ENCODE measurements at regions not wholly inside any gene's neighbourhood (a gene's known extent, or its start where the extent isn't known, plus 50 kb on each side); places are given as distances from the start of the nearest gene placed in this dataset.
A peak's percentile ranks its signal among the peaks of the same experiment; 100 is the strongest.

DNA sequence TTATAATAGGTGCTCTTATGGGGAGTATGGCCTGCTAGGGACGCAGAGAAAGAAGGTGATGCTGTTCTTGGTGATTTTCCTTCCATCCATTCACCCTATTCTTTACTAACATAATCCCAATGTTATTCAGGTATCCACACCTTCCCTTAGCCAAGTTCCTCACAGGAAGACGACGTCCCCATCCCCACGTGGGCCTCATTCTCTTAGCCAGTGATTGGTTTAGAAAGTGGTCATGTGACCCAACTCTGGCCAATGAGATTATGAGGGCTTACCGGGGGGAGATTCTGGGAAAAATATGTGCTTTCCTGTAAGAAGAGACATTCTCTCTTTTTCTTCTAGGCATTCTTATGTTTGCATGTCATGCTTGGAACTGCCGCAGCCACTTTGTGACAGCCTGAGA is 474.7 kb downstream of the HAPSTR1 start:
- DNase-seq (ENCODE audit: low spot score) = no peak
- in situ Hi-C loops (cut with HindIII; ENCODE audit: low sequenced_read_pairs) = no loop called here

DNA sequence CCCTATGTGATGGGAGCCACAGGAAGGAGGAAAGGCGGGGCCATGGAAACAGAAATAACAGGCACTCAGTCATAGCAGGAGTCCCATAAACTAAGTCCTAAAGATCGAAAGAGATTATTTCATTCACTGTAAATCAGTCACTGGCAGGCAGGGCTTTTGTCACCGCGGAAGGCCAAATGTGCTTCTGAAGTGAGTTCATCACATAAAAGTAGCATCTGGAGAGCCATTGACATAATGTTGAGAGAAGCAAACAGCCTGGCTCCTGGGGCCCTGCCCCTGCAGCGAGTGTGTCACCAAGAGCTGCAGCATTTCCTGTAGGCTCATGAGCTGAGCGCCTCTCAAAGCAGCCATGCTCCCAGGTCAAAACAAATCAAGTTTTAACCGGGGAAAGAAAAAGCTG is 476.2 kb downstream of the HAPSTR1 start:
- in situ Hi-C loops (cut with HindIII; ENCODE audit: low sequenced_read_pairs) = no loop called here
- no peak for DNase-seq (ENCODE audit: low spot score)

DNA sequence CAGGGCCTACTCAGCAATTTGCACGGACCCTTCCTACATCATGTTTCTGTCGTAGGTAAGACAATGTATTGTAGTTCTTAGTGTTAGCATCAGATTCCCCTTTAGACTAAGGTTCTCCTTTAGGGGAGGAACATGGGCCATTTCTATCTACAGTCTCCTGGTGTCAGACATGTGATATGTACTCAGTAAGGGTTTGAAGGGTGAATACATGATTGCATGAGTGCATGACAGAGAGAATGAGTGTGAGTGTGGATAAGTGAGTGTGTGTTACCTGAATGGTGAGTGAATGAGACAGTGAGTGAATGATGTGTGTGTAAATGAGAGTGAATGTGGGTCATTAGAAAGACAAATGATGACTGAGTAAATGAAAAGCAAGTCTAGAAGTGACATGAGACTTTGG is 476.8 kb downstream of the HAPSTR1 start:
- no peak for DNase-seq (ENCODE audit: low spot score)
- in situ Hi-C loops (cut with HindIII; ENCODE audit: low sequenced_read_pairs) = no loop called here

DNA sequence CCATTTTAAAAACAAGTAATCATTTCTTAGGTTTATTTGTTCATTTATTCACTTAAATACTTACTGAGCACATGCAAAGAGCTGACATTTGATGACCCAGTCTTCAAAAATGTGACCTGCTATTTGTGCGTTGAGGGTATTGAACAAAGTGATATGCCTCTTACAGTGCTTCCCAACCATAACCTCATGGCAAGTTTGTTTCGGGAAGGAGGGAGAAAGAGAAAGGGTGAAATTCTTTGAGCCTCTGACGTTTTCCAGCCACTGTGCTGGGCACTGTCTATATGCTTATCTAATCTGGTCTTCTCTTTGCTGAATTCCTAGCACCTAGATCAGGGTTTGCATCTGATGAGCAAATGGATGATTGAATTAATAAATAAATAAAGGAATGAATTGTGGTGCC is 479.1 kb downstream of the HAPSTR1 start:
- no peak for DNase-seq (ENCODE audit: low spot score)
- in situ Hi-C loops (cut with HindIII; ENCODE audit: low sequenced_read_pairs) = no loop called here

DNA sequence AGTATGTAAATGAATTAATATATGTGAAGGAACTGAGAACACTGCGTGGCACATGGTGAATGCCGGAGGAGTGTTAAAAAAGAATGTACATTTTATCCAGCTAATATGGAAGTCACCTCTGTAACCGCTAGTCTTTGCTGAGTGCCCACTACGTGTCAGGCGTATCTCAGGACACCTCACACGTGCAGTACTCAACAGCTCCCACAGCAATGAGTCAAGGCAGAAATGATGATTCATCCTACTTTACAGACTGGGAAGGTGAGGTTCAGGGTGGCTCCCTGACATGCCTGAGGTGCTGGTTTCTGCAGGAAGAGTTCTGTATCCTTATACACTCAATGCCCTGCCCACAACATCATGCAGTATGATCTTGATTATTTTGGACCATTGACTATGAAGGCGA is 487.0 kb downstream of the HAPSTR1 start:
- DNase-seq (ENCODE audit: low spot score) = no peak
- in situ Hi-C loops (cut with HindIII; ENCODE audit: low sequenced_read_pairs) = no loop called here

DNA sequence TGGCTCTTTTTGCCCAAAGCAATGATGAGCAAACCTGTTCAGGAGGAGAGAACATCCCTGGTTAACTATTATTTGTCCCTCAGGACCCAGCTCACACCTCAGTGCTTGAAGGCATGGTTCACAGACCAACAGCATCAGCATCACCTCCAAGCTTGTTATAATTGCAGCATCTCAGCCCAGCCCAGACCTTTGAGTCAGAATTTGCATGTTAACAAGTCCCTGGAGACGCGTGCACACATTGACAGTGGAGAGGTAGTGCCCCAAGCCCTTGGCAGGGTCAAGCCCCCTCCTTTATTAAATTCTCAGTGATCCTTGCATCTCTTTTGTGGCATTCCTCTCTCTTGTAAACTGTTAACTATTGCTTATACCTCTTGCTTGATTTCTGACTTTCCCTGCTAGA is 488.6 kb downstream of the HAPSTR1 start:
- DNase-seq (ENCODE audit: low spot score) = no peak
- in situ Hi-C loops (cut with HindIII; ENCODE audit: low sequenced_read_pairs) = no loop called here

DNA sequence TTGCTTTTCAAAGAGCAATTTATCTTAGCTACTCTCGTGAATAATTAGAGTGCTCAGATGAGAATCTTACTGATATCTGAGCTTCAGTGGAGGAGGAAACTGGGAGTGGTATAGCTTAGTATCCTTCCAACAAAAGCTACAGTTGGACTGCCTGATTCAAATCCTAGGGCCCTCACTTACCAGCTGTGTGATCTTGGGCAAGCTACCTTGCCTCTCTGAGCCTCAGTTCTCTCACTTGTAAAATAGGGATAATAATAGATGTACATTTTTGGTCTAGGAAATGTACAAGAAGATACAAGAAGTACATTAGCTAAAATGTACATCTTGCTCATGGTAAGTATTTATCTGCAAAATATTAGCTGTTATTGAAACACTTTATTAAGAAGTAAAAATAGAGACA is 502.0 kb downstream of the HAPSTR1 start:
- in situ Hi-C loops (cut with HindIII; ENCODE audit: low sequenced_read_pairs) = no loop called here
- no peak for DNase-seq (ENCODE audit: low spot score)

DNA sequence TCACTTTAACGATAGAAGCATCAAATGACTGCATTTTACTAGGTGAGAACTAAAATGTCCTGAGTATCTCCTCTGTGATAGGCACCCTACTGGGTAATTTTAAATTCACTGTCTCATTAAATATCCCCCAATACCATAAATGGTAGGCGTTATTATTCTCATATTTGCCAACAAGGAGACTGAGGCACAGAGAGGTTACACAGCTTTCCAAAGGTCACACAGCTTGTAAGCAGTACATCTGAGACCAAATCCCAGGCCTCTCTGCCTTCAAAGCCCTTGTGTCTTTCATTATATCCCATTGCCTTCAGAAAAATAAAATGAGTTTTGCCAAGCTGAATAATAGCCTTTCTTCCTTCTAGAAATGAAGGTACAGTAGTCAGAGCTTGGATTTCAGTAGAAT is 502.6 kb downstream of the HAPSTR1 start:
- in situ Hi-C loops (cut with HindIII; ENCODE audit: low sequenced_read_pairs) = no loop called here
- DNase-seq (ENCODE audit: low spot score) = no peak

DNA sequence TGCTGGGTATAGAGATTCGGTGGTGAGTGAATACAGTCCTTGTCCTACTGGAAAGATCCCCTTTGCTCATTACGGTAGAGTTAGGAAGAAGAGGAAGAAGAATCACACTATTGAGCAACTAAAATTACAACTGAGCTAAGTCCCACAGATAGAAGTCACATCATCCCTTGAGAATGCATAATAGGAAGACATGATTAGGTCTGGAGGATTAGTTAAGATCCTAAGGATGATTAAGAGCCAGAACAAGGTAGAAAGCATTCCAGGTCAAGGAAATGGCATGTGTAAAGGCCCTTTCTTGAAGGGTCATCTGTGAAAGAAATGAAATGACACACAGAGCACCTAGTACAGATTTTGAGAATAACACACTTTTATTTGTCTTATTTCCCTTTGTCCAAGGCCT is 503.5 kb downstream of the HAPSTR1 start:
- DNase-seq (ENCODE audit: low spot score) = no peak
- in situ Hi-C loops (cut with HindIII; ENCODE audit: low sequenced_read_pairs) = no loop called here

DNA sequence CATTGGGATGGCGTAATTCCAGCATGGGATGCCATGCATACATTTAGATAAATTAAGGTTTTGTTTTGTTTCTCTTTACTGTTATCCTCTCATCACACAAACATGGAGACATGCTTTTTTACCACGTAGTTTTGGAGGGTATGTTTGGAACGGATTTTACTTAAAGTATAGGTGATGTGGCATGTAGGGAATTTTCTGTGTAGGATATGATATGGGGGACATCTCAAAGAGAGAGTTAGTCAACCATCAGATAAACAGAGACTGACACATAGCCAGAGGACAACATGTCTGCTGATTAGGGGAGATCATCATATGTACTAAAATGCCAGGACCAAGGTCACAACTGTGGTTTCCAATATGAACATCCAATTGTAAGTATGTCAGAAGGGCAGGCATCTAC is 503.9 kb downstream of the HAPSTR1 start:
- in situ Hi-C loops (cut with HindIII; ENCODE audit: low sequenced_read_pairs) = no loop called here
- no peak for DNase-seq (ENCODE audit: low spot score)

DNA sequence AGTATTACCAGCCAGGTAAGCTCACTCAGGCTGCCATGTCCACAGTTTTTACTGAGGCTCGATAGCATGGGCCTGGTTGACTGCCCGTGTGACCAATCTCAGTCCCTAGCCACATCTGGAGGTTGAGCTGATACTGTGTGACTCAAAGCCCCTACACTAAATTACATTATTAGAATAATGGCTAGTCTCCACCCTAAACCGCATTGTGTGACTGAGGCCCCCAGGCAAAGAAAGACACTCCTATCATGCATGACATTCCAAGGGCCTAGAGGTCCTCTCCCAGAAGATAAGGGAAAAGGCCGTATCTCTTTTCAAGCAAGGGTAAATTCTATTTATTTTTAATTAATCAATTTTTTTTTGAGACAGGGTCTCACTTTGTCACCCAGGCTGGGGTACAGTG is 505.3 kb downstream of the HAPSTR1 start:
- DNase-seq (ENCODE audit: low spot score) = no peak
- in situ Hi-C loops (cut with HindIII; ENCODE audit: low sequenced_read_pairs) = no loop called here

DNA sequence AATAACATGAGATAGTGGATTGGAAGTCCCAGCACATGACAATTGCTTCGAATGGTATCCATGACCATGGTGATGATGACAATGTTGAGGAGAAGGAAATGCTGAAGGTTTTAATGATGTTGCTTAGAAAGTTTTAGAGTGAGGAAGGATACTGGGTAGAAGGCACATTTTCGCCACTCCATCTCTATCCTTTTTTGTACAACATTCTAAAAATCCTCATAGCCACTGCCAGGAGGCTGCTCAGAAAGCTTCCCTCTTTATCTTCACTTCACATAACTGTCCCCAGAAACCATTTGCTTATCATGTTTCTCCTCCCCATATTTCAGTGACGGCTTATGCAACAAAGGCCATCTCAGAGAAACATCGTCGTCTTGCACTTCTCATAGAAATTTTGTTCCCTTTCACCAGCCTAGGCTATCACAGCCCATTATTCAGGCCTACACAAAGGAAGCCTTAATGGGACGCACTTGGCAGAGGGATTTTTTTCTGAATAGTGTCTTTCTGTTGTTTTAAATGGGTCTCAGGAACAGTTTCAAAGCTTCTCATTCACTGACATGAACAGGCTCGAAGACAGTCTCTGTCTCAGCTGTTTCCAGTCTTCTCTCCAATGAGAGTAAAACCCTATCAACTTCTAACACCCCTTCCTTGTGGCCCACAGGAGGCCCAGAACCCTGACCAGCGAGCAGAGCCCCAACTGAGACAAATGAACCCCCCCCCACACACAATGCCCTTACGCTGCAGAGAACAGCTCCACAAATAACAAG is 506.7 kb downstream of the HAPSTR1 start:
- no peak for DNase-seq (ENCODE audit: low spot score)
- in situ Hi-C loops (cut with HindIII; ENCODE audit: low sequenced_read_pairs) = no loop called here

DNA sequence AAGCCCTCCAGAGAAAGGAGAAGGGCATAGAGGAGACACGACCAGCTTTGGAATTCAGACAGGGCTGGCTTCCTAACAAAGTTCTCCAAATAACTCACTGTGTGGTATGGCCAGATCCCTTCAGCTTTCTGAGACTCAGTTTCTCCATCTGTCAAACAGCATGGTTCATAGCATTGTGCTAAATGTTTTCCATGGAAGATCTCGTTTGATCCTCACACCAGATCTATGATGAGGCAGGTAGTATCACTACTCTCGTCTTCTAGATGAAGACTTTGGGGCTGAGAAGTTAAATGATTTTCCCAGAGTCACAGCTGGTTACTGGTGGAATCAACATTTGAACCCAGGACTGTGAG is 507.3 kb downstream of the HAPSTR1 start:
- no peak for DNase-seq (ENCODE audit: low spot score)
- in situ Hi-C loops (cut with HindIII; ENCODE audit: low sequenced_read_pairs) = no loop called here

DNA sequence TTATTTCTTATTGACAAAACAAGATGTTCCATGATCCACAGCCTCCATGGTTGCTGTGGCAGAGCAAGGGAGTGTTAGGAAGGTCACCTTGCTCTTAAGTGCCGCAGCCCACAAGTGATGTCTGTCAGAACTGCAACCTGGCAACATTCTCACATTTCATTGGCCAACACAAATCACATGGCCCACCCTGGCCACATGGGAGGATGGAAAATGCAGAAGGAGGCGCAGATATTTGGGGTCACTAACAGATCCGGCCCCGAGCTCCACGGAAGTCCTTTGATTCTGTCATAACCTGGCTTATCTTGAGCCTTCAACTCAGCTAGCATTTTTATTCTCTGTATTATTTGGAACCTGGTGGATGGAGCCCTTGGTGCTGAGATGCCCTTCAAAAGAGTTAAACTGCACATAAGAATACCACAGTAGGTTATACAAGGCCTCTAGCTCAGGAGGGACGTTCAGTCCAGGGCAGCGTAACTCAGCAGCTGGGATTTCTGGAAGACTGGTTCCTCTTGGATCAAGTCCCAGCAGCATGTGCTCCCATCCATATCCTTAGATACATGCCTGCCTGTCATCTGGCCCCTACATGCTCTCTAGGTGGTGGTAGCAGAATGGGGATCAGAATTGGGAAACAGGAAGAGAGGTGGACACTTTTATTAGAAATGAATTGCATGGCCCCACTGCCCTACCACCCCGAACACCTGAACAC is 508.1 kb downstream of the HAPSTR1 start:
- in situ Hi-C loops (cut with HindIII; ENCODE audit: low sequenced_read_pairs) = no loop called here
- peak; percentile 2 for DNase-seq (ENCODE audit: low spot score)

DNA sequence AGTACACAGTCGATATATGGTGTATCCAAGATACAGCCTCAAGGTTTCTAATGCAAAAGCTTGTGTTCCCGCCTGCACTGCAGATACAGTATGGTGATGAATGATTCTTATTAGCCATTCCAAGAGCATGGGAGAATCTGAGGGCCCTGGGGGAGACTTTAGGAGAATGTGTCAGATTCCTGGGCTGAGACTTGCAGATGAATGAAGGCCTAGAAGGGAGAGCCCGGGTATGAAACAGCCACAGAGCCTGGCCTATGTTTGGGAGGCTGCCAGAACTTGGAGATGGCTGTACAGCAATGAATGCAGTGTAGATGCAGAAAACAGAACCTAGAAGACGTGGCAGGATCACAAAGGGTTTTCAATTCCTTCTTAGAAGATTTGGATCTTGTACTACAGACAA is 510.7 kb downstream of the HAPSTR1 start:
- no peak for DNase-seq (ENCODE audit: low spot score)
- in situ Hi-C loops (cut with HindIII; ENCODE audit: low sequenced_read_pairs) = no loop called here

DNA sequence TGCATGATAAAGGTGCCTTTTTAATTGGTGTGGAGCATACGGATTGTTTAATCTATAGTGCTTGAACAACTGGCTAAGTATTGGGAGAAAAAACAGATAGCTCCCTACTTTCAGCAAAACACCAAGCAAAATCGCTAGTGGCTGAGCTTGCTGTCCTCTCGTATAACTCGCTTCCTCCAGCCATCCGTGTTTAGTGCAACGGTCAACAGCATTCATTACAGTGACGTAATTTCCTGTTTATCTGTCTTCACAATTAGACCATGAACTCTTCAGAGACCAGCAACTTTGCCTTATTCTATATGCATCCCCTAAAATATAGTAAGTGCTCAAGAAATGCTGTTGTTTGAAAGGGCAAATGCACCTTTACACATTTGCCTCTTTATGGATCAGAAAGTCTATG is 511.9 kb downstream of the HAPSTR1 start:
- in situ Hi-C loops (cut with HindIII; ENCODE audit: low sequenced_read_pairs) = no loop called here

DNA sequence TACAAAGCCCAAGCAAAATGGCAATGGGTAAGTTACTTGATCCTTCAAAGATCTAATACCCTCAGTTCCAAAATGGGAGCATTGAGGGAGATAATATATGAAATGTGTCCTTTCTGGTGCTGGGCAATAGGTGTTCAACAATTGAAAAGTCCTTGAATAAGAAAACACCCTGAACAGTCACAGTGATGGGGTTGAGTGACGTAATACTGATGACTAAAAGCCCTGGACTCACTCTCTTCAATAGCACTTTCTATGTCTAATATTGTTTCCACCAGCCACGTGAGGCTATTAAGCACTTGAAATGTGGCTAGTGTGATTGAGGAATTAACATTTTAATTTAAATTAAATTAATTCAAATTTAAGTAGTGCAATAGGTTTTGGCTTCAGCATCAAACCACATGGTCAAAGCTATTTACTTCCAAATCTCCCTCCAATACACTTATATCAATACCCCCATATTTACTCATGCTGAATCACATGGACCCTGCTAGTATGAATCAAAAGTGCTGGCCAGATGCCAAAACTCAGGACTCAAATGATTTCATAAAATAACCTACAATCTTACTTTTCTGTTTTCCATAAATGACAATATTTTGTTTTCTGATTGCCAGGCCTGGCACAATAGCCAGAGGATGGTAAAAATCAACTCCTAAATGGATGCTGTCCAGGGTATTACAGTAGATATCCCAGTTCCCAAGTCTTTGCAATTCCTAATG is 516.2 kb downstream of the HAPSTR1 start:
- in situ Hi-C loops (cut with HindIII; ENCODE audit: low sequenced_read_pairs) = no loop called here
- DNase-seq (ENCODE audit: low spot score) = no peak

More for the DNA sequence above, 511.9 kb downstream of the HAPSTR1 start:
- no peak for DNase-seq (ENCODE audit: low spot score)

DNA sequence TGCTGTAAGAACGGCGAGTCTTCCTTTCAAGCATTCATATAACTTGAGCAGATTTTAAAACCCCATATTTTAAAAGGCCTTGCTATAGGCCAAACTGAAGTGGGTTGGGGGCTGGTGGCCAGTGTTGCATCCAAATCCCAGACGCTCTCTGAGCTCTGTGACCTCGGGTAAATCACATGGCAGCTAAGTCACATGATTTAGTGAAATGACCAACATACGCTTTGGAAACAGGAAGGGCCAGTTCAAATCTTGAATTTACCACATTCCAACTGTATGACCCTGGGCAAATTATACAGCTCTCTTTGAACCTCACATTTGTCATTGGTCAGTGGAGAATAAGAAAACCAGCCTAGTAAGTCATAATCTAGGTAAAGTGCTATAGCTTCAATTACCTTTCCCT is 519.3 kb downstream of the HAPSTR1 start:
- DNase-seq (ENCODE audit: low spot score) = no peak
- in situ Hi-C loops (cut with HindIII; ENCODE audit: low sequenced_read_pairs) = no loop called here

DNA sequence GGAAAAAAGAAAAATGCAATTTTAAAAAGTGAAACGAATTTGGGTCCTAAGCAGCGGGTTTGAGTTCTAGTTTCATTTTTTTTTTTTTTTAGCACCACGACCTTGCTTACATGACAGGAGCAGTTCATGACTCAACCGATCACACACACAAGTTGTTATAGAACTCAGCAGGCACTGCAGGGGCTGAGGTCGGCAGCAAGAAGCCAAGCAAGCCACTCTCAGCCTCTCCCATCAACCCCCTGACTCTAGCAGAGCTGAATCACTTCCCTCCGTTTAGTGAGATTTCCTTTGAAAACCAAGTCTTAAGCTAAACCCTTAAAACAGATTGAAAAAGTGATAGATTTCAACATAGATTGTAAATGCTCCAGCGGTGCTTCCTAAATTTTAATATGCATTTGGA is 520.8 kb downstream of the HAPSTR1 start:
- in situ Hi-C loops (cut with HindIII; ENCODE audit: low sequenced_read_pairs) = no loop called here

DNA sequence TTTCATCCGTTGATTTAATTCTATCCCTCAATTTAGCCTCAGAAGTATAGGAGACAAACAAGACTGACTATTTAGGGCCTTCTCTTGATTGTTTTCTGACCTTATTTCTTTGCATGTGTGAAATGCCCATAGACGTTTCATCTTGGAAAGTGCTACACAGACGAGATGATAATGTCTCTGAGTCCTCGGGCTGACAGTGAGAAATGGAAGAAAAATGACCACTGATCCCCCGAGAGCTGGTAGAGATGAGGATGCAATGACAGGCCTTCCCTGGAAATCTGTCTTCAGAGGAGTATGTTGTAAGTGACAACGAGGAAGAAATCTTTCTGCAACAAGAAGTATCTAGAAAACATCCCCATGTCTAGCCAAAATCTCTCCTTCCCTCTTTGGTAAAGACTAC is 522.9 kb downstream of the HAPSTR1 start:
- in situ Hi-C loops (cut with HindIII; ENCODE audit: low sequenced_read_pairs) = no loop called here

More for the DNA sequence above, 520.8 kb downstream of the HAPSTR1 start:
- DNase-seq (ENCODE audit: low spot score) = no peak

More for the DNA sequence above, 522.9 kb downstream of the HAPSTR1 start:
- DNase-seq (ENCODE audit: low spot score) = no peak
